Central memory CD8-positive, alpha-beta T cell (primary cell): ENCODE measurements at regions not wholly inside any gene's neighbourhood (a gene's known extent, or its start where the extent isn't known, plus 50 kb on each side); places are given as distances from the start of the nearest gene placed in this dataset.
"Not testable (repeated sequence)": the region's sequence is repeated elsewhere in the genome, so short reads cannot be mapped to it uniquely, and the experiment has no call there.

Experiments used
- ATAC-seq: fragments of 150-1000 bp; cut with Tn5 transposase; replicated peaks from 2 replicates; pipeline ENCODE4 v1.10.0; 2022; ENCODE audit warnings: mild to moderate bottlenecking, moderate FRiP score, moderate number of reproducible peaks; ENCODE audit not compliant: poor library complexity, severe bottlenecking; ENCODE audit errors: extremely low read depth
- DNase-seq, 2 donors: peaks; one replicate each; pipeline ENCODE4 v3.0.0; 2021; ENCODE audit warnings: low spot score in 2 of 2
- H3K27ac Mint-ChIP-seq: one replicate; pipeline ENCODE4 v1.8.0; 2022; ENCODE audit warnings: low read depth, mild to moderate bottlenecking, moderate library complexity, mixed read lengths
- H3K27me3 Mint-ChIP-seq: one replicate; pipeline ENCODE4 v1.8.0; 2022; ENCODE audit warnings: mixed read lengths
- H3K36me3 Mint-ChIP-seq: one replicate; pipeline ENCODE4 v1.8.0; 2022; ENCODE audit warnings: mild to moderate bottlenecking, moderate library complexity, mixed read lengths; ENCODE audit not compliant: insufficient read depth
- H3K4me1 Mint-ChIP-seq: one replicate; pipeline ENCODE4 v1.8.0; 2022; ENCODE audit warnings: mixed read lengths
- H3K4me3 Mint-ChIP-seq: one replicate; pipeline ENCODE4 v1.8.0; 2022; ENCODE audit warnings: mild to moderate bottlenecking, moderate library complexity, mixed read lengths
- H3K9me3 Mint-ChIP-seq: one replicate; pipeline ENCODE4 v1.8.0; 2022; ENCODE audit warnings: mixed read lengths

- H3K4me3 Mint-ChIP-seq, DNase-seq, H3K4me1 Mint-ChIP-seq, H3K27me3 Mint-ChIP-seq, ATAC-seq, H3K36me3 Mint-ChIP-seq, H3K27ac Mint-ChIP-seq: not testable (repeated sequence)
- H3K9me3 Mint-ChIP-seq, result peaks cover 27% of the 10 kb centered on the region
These were observed 277.9 kb upstream of the GCFC2 start for GRCh38 chr2:75988622-75989021.

- no peak for ATAC-seq
- Mint-ChIP-seq H3K9me3 (peaks cover 16% of the 10 kb centered on the region), H3K4me1 (no peaks in the 10 kb centered on the region), H3K27me3 (no peaks in the 10 kb centered on the region), H3K36me3 (no peaks in the 10 kb centered on the region), H3K4me3 (no peak overlapping the region), H3K27ac (no peak overlapping the region)
- DNase-seq, result no peak
These were observed 275.9 kb upstream of the GCFC2 start for GRCh38 chr2:75986617-75987016.

GRCh38 chr2:75982719-75983118 is 272.0 kb upstream of the GCFC2 start:
- Mint-ChIP-seq H3K4me3 (no peak overlapping the region), H3K27ac (no peak overlapping the region), H3K4me1 (no peaks in the 10 kb centered on the region)

GRCh38 chr2:75964646-75965045 is 253.9 kb upstream of the GCFC2 start:
- no peak overlapping the region for H3K4me3 Mint-ChIP-seq
- H3K27ac Mint-ChIP-seq, result no peak overlapping the region
- no peak for ATAC-seq

More at GRCh38 chr2:75982719-75983118, 272.0 kb upstream of the GCFC2 start:
- H3K36me3 Mint-ChIP-seq, result no peaks in the 10 kb centered on the region
- ATAC-seq, result no peak
- no peaks in the 10 kb centered on the region for H3K27me3 Mint-ChIP-seq
- DNase-seq, result no peak
- H3K9me3 Mint-ChIP-seq, result peaks cover 9% of the 10 kb centered on the region

GRCh38 chr2:75960472-75961009 is 249.8 kb upstream of the GCFC2 start:
- Mint-ChIP-seq H3K4me3 (no peak overlapping the region), H3K9me3 (peaks cover 8% of the 10 kb centered on the region), H3K27me3 (no peaks in the 10 kb centered on the region), H3K36me3 (peaks cover 2% of the 10 kb centered on the region), H3K27ac (no peak overlapping the region), H3K4me1 (no peaks in the 10 kb centered on the region)
- ATAC-seq (no peak), DNase-seq (no peak)

More at GRCh38 chr2:75964646-75965045, 253.9 kb upstream of the GCFC2 start:
- no peaks in the 10 kb centered on the region for H3K27me3 Mint-ChIP-seq
- H3K36me3 Mint-ChIP-seq, result peaks cover 2% of the 10 kb centered on the region
- peaks cover 16% of the 10 kb centered on the region for H3K9me3 Mint-ChIP-seq
- no peaks in the 10 kb centered on the region for H3K4me1 Mint-ChIP-seq
- DNase-seq, result no peak

- DNase-seq, result no peak
- H3K36me3 Mint-ChIP-seq, result peaks cover 2% of the 10 kb centered on the region
- H3K4me3 Mint-ChIP-seq, result no peak overlapping the region
- ATAC-seq, result no peak
- H3K27me3 Mint-ChIP-seq, result no peaks in the 10 kb centered on the region
- peaks cover 7% of the 10 kb centered on the region for H3K9me3 Mint-ChIP-seq
- H3K27ac Mint-ChIP-seq, result no peak overlapping the region
- no peaks in the 10 kb centered on the region for H3K4me1 Mint-ChIP-seq
These were observed 249.2 kb upstream of the GCFC2 start for GRCh38 chr2:75959724-75960471.

GRCh38 chr2:75954761-75955160 is 244.0 kb upstream of the GCFC2 start:
- H3K36me3 Mint-ChIP-seq, result peaks cover under 1% of the 10 kb centered on the region
- peaks cover 5% of the 10 kb centered on the region for H3K9me3 Mint-ChIP-seq
- no peaks in the 10 kb centered on the region for H3K4me1 Mint-ChIP-seq
- no peak overlapping the region for H3K4me3 Mint-ChIP-seq
- no peaks in the 10 kb centered on the region for H3K27me3 Mint-ChIP-seq
- no peak overlapping the region for H3K27ac Mint-ChIP-seq
- DNase-seq, result no peak
- ATAC-seq, result no peak

- Mint-ChIP-seq H3K9me3 (peaks cover 13% of the 10 kb centered on the region), H3K36me3 (no peaks in the 10 kb centered on the region), H3K4me3 (no peak overlapping the region), H3K4me1 (no peaks in the 10 kb centered on the region), H3K27me3 (no peaks in the 10 kb centered on the region), H3K27ac (no peak overlapping the region)
- DNase-seq (no peak), ATAC-seq (no peak)
These were observed 241.5 kb upstream of the GCFC2 start for GRCh38 chr2:75952173-75952572.

GRCh38 chr2:75949385-75950030 is 238.8 kb upstream of the GCFC2 start:
- Mint-ChIP-seq H3K36me3 (no peaks in the 10 kb centered on the region), H3K27me3 (no peaks in the 10 kb centered on the region), H3K27ac (no peak overlapping the region), H3K4me3 (no peak overlapping the region), H3K4me1 (no peaks in the 10 kb centered on the region), H3K9me3 (peaks cover 8% of the 10 kb centered on the region)
- ATAC-seq (no peak), DNase-seq (no peak)

GRCh38 chr2:75936311-75936710 is 225.6 kb upstream of the GCFC2 start:
- DNase-seq, result no peak
- no peak for ATAC-seq
- Mint-ChIP-seq H3K4me1 (no peaks in the 10 kb centered on the region), H3K36me3 (no peaks in the 10 kb centered on the region), H3K9me3 (peaks cover 34% of the 10 kb centered on the region), H3K4me3 (no peak overlapping the region), H3K27ac (no peak overlapping the region), H3K27me3 (no peaks in the 10 kb centered on the region)

- H3K27ac Mint-ChIP-seq, result no peak overlapping the region
- H3K4me1 Mint-ChIP-seq, result no peaks in the 10 kb centered on the region
- H3K27me3 Mint-ChIP-seq, result no peaks in the 10 kb centered on the region
- ATAC-seq (no peak), DNase-seq (no peak)
- no peaks in the 10 kb centered on the region for H3K36me3 Mint-ChIP-seq
- H3K9me3 Mint-ChIP-seq, result peaks cover 28% of the 10 kb centered on the region
- H3K4me3 Mint-ChIP-seq, result no peak overlapping the region
These were observed 222.3 kb upstream of the GCFC2 start for GRCh38 chr2:75932996-75933395.

- Mint-ChIP-seq H3K4me1 (no peaks in the 10 kb centered on the region), H3K9me3 (peaks cover 7% of the 10 kb centered on the region), H3K27me3 (no peaks in the 10 kb centered on the region), H3K27ac (no peak overlapping the region), H3K36me3 (no peaks in the 10 kb centered on the region), H3K4me3 (no peak overlapping the region)
- DNase-seq (no peak), ATAC-seq (no peak)
These were observed 217.4 kb upstream of the GCFC2 start for GRCh38 chr2:75928093-75928492.
